H9 (cell line): ENCODE measurements at regions not wholly inside any gene's neighbourhood (a gene's known extent, or its start where the extent isn't known, plus 50 kb on each side); places are given as distances from the start of the nearest gene placed in this dataset.

ENCODE experiments used
- DNase-seq: peaks from one replicate; pipeline ENCODE4 v3.0.0-alpha.2; 2017
- H2AFZ ChIP-seq: one replicate; pipeline ENCODE4 v1.6.1; 2013; ENCODE audit warnings: mild to moderate bottlenecking, low read length, control low read depth, moderate library complexity
- H2AK5ac ChIP-seq: 2 replicates; pipeline ENCODE4 v1.6.1; 2013; ENCODE audit warnings: low read length, control low read depth, mixed read lengths; ENCODE audit not compliant: insufficient read length
- H2BK120ac ChIP-seq: one replicate; pipeline ENCODE4 v1.6.1; 2013; ENCODE audit warnings: low read depth, mild to moderate bottlenecking, low read length, control low read depth, inconsistent platforms; ENCODE audit not compliant: poor library complexity, severe bottlenecking
- H2BK12ac ChIP-seq: 2 replicates; pipeline ENCODE4 v1.6.1; 2013; ENCODE audit warnings: low read length, control low read depth, mixed read lengths, low read depth; ENCODE audit not compliant: insufficient read length
- H2BK15ac ChIP-seq: 2 replicates; pipeline ENCODE4 v1.6.1; 2013; ENCODE audit warnings: low read depth, low read length, control low read depth
- H2BK20ac ChIP-seq: one replicate; pipeline ENCODE4 v1.6.1; 2013; ENCODE audit warnings: low read depth, mild to moderate bottlenecking, low read length, control low read depth, inconsistent platforms; ENCODE audit not compliant: poor library complexity, severe bottlenecking
- H2BK5ac ChIP-seq: 2 replicates; pipeline ENCODE4 v1.6.1; 2013; ENCODE audit warnings: low read length, control low read depth, mixed read lengths; ENCODE audit not compliant: insufficient read length
- H3K14ac ChIP-seq: 2 replicates; pipeline ENCODE4 v1.6.1; 2013; ENCODE audit warnings: low read length, control low read depth; ENCODE audit not compliant: insufficient read depth
- H3K18ac ChIP-seq: 2 replicates; pipeline ENCODE4 v1.6.1; 2013; ENCODE audit warnings: low read depth, mild to moderate bottlenecking, mixed read lengths, low read length, control low read depth; ENCODE audit not compliant: insufficient read length
- H3K23ac ChIP-seq: 2 replicates; pipeline ENCODE4 v1.6.1; 2013; ENCODE audit warnings: low read length, control low read depth, mixed read lengths, low read depth; ENCODE audit not compliant: insufficient read length
- H3K23me2 ChIP-seq: 2 replicates; pipeline ENCODE4 v1.6.1; 2013; ENCODE audit warnings: low read depth, mild to moderate bottlenecking, mixed read lengths, low read length, control low read depth; ENCODE audit not compliant: insufficient read length, poor library complexity, severe bottlenecking
- H3K27ac ChIP-seq: 2 replicates; pipeline ENCODE4 v1.5.1; 2013; ENCODE audit warnings: low read length, control low read depth, mixed read lengths, low read depth; ENCODE audit not compliant: insufficient read length
- H3K27me3 ChIP-seq: 2 replicates; pipeline ENCODE4 v1.6.1; 2013; ENCODE audit warnings: low read length, control low read depth, inconsistent platforms; ENCODE audit not compliant: insufficient read depth
- H3K4ac ChIP-seq: 2 replicates; pipeline ENCODE4 v1.6.1; 2013; ENCODE audit warnings: low read depth, mild to moderate bottlenecking, control low read depth, inconsistent platforms, low read length, moderate library complexity
- H3K4me1 ChIP-seq: 2 replicates; pipeline ENCODE4 v1.6.1; 2013; ENCODE audit warnings: low read length, control low read depth, inconsistent platforms; ENCODE audit not compliant: insufficient read depth
- H3K4me2 ChIP-seq: 2 replicates; pipeline ENCODE4 v1.6.1; 2013; ENCODE audit warnings: low read length, control low read depth, mixed read lengths; ENCODE audit not compliant: insufficient read length, insufficient read depth
- H3K56ac ChIP-seq: 2 replicates; pipeline ENCODE4 v1.6.1; 2013; ENCODE audit warnings: low read depth, mild to moderate bottlenecking, mixed read lengths, low read length, control low read depth; ENCODE audit not compliant: insufficient read length
- H3K79me1 ChIP-seq: 2 replicates; pipeline ENCODE4 v1.6.1; 2013; ENCODE audit warnings: low read depth, mild to moderate bottlenecking, moderate library complexity, low read length, control low read depth, inconsistent platforms; ENCODE audit not compliant: insufficient read depth, poor library complexity, severe bottlenecking
- H3K79me2 ChIP-seq: 2 replicates; pipeline ENCODE4 v1.6.1; 2013; ENCODE audit warnings: low read length, control low read depth, inconsistent platforms; ENCODE audit not compliant: insufficient read depth
- H3K9ac ChIP-seq: 2 replicates; pipeline ENCODE4 v1.6.1; 2013; ENCODE audit warnings: low read length, control low read depth, mixed read lengths; ENCODE audit not compliant: insufficient read length; ENCODE audit errors: extremely low read depth
- H3K9me3 ChIP-seq: one replicate; pipeline ENCODE4 v1.6.1; 2013; ENCODE audit warnings: low read depth, low read length, inconsistent platforms; ENCODE audit not compliant: control insufficient read depth
- H3T11ph ChIP-seq: one replicate; pipeline ENCODE4 v1.6.1; 2013; ENCODE audit warnings: mild to moderate bottlenecking, low read length, control low read depth, inconsistent platforms
- H4K20me1 ChIP-seq: one replicate; pipeline ENCODE4 v1.6.1; 2013; ENCODE audit not compliant: control insufficient read depth, insufficient read length, insufficient read depth
- H4K5ac ChIP-seq: 2 replicates; pipeline ENCODE4 v1.6.1; 2013; ENCODE audit warnings: low read depth, mild to moderate bottlenecking, mixed read lengths, low read length, control low read depth; ENCODE audit not compliant: insufficient read length
- H4K8ac ChIP-seq: replicated peaks from 2 replicates; pipeline ENCODE4 v1.6.1; 2013; ENCODE audit warnings: low read length, control low read depth, mixed read lengths, low read depth; ENCODE audit not compliant: insufficient read length
- H4K91ac ChIP-seq: 2 replicates; pipeline ENCODE4 v1.6.1; 2013; ENCODE audit warnings: low read depth, mild to moderate bottlenecking, moderate library complexity, mixed read lengths, low read length, control low read depth; ENCODE audit not compliant: insufficient read length
- H3K27ac Mint-ChIP-seq, 3 experiments: 2 replicates in 2 of 3; 3 replicates in 1 of 3; pipeline ENCODE4 v1.8.0; 2020 to 2021; ENCODE audit warnings: mixed read lengths in 3 of 3, mild to moderate bottlenecking in 1 of 3, moderate library complexity in 1 of 3
- H3K27me3 Mint-ChIP-seq: 2 replicates; pipeline ENCODE4 v1.8.0; 2021; ENCODE audit warnings: low read depth, mild to moderate bottlenecking, moderate library complexity, mixed read lengths
- H3K36me3 Mint-ChIP-seq, 3 experiments: 2 replicates in 2 of 3; 3 replicates in 1 of 3; pipeline ENCODE4 v1.8.0; 2020 to 2021; ENCODE audit warnings: low read depth in 3 of 3, mixed read lengths in 3 of 3; ENCODE audit not compliant: insufficient read depth in 1 of 3
- H3K4me1 Mint-ChIP-seq, 2 experiments: 2 replicates each; pipeline ENCODE4 v1.8.0; 2020; ENCODE audit warnings: mixed read lengths in 2 of 2
- H3K4me3 Mint-ChIP-seq, 2 experiments: 2 replicates in 1 of 2; 3 replicates in 1 of 2; pipeline ENCODE4 v1.8.0; 2020 to 2021; ENCODE audit warnings: mild to moderate bottlenecking in 2 of 2, mixed read lengths in 2 of 2, moderate library complexity in 1 of 2
- H3K9me3 Mint-ChIP-seq, 2 experiments: 2 replicates in 1 of 2; 3 replicates in 1 of 2; pipeline ENCODE4 v1.8.0; 2020; ENCODE audit warnings: mild to moderate bottlenecking in 2 of 2, mixed read lengths in 2 of 2, moderate library complexity in 1 of 2
- WGBS: extraction: QIAGEN DNeasy Blood & Tissue Kit; methylation state at CpG from one replicate; pipeline ENCODE4 v1.1.7; 2013; ENCODE audit warnings: missing lambda C conversion rate, low lambda C conversion rate, mixed read lengths; ENCODE audit not compliant: insufficient read length; ENCODE audit errors: extremely low coverage; 5-methylcytosine and 5-hydroxymethylcytosine counted together
- TF ChIP-seq, protein P1 (sequence below): fragments of 200-600 bp; sonication (generic); conservative IDR thresholded peaks from 3 replicates; pipeline ENCODE4 v1.8.0; 2021; ENCODE audit warnings: antibody characterized with exemption, mild to moderate bottlenecking

DNA sequence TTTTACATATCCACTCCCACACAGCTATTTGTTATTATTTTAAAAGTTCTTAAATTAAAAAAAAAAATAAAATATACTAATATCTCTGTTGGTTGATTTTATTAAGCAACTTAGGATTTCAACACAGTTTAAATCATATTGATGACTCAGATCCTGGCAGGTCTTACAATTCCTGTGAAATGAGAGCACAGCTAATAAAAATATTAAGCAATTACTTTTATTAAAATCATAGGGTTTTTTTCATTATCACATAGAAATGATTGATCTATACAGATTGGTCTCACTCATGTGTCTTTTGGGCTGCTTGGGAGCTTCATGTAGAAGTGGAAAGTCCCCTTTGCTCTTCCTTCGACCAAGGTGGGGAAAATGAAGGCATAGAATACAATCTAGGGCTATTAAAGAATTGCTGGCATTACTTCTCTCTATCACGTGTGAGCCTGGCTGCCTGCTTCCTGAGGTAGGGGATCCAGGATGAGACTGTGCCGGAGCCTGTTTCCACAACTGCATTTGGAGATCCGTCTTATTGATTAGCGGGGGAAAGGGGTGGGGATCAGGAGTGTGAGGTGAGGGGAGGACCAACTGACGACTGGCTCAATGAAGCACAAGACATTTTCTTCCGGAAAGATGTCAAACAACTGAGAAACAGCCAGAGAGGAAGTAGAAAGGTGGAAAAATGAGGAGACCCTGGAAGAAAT, 858.0 kb downstream of the USP25 start:
- Histone ChIP-seq H3K56ac (no peak overlapping the region), H4K5ac (no peak overlapping the region), H3K9me3 (no peaks in the 10 kb centered on the region), H3K9ac (no peak overlapping the region), H2BK15ac (no peak overlapping the region), H3K23ac (no peak overlapping the region), H2BK5ac (no peak overlapping the region), H2AFZ (no peak overlapping the region), H3K14ac (no peak overlapping the region), H3K79me2 (no peaks in the 10 kb centered on the region), H3K79me1 (no peaks in the 10 kb centered on the region), H2AK5ac (no peak overlapping the region), H2BK20ac (no peak overlapping the region), H3K27ac (no peak overlapping the region), H2BK12ac (peak overlapping the region; percentile 45), H3K23me2 (no peaks in the 10 kb centered on the region), H3K4ac (no peak overlapping the region), H4K91ac (no peak overlapping the region), H3K18ac (no peak overlapping the region), H3K27me3 (no peaks in the 10 kb centered on the region; the same call in 1 of the 2 replicates), H3T11ph (no peak overlapping the region), H4K8ac (no peak overlapping the region), H3K4me2 (peak overlapping the region; percentile 56), H4K20me1 (no peaks in the 10 kb centered on the region), H2BK120ac (no peak overlapping the region), H3K4me1 (peaks cover 7% of the 10 kb centered on the region)
- H3K27ac Mint-ChIP-seq = no peak overlapping the region
- no peaks in the 10 kb centered on the region for H3K36me3 Mint-ChIP-seq
- TF ChIP-seq, protein P1, sequence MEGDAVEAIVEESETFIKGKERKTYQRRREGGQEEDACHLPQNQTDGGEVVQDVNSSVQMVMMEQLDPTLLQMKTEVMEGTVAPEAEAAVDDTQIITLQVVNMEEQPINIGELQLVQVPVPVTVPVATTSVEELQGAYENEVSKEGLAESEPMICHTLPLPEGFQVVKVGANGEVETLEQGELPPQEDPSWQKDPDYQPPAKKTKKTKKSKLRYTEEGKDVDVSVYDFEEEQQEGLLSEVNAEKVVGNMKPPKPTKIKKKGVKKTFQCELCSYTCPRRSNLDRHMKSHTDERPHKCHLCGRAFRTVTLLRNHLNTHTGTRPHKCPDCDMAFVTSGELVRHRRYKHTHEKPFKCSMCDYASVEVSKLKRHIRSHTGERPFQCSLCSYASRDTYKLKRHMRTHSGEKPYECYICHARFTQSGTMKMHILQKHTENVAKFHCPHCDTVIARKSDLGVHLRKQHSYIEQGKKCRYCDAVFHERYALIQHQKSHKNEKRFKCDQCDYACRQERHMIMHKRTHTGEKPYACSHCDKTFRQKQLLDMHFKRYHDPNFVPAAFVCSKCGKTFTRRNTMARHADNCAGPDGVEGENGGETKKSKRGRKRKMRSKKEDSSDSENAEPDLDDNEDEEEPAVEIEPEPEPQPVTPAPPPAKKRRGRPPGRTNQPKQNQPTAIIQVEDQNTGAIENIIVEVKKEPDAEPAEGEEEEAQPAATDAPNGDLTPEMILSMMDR = no peak
- no CpG with 5 or more reads among the region's 7 CpGs for WGBS
- DNase-seq = no peak
- no peak overlapping the region for H3K4me3 Mint-ChIP-seq
- no peaks in the 10 kb centered on the region for H3K9me3 Mint-ChIP-seq
- H3K4me1 Mint-ChIP-seq = 0 out of 4 replicates have a peak, but pooled peaks cover 0 to 2% of the 10 kb centered on the region in 2 experiments
- H3K27me3 Mint-ChIP-seq = no peaks in the 10 kb centered on the region
